HG03439 (cell line): ENCODE measurements at regions not wholly inside any gene's neighbourhood (a gene's known extent, or its start where the extent isn't known, plus 50 kb on each side); places are given as distances from the start of the nearest gene placed in this dataset.
"Not testable (repeated sequence)": the region's sequence is repeated elsewhere in the genome, so short reads cannot be mapped to it uniquely, and the experiment has no call there.

Experiments
- ATAC-seq: cut with Tn5 transposase; IDR thresholded peaks from one replicate; pipeline ENCODE4 v1.9.1; 2021; ENCODE audit warnings: mild to moderate bottlenecking, moderate library complexity; ENCODE audit not compliant: unreplicated experiment

DNA sequence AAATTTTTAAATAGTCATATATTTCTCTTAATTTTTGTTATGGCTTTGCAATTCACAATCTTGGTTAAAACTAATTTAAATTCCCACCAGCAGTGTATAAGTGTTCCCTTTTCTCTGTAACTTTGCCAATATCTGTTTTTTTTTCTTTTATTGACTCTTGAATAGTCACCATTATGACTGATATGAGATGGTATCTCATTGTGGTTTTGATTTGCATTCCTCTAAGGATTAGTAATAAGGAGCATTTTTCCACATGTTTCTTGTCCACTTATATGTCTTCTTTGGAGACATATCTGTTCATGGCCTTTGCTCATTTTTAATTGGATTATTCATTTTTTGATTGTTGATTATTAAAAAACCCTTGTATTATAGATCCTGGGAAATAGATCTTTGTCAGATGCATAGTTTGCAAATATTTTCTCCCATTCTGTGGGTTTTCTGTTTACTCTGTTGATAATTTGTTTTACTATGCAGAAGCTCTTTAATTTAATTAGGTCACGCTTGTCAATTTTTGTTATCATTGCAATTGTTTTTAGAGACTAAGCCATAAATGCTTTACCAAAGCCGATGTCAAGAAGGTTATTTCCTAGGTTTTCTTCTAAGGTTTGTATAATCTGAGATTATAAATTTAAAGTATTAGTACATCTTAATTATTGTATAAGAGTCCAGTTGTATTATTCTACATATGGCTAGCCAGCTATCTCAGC, 610.9 kb downstream of the CHSY3 start:
- no peak for ATAC-seq

DNA sequence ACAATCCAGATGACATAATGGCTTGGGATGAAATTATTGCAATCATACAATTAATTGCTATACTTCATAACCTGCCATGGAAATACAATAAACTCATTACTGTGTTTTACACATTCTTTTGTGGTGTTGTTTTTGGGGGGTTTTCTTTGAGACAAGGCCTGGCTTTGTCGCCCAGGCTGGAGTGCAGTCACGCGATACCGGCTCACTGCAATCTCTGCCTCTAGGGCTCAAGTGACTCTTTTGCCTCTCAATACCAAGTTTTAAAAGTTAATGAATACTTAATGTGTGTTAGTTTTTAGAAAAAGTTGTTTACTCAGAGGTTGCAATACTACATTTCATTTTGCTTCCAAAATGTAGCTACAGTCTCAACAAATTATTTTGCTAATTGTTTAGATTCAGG, 598.4 kb downstream of the CHSY3 start:
- ATAC-seq = no peak

DNA sequence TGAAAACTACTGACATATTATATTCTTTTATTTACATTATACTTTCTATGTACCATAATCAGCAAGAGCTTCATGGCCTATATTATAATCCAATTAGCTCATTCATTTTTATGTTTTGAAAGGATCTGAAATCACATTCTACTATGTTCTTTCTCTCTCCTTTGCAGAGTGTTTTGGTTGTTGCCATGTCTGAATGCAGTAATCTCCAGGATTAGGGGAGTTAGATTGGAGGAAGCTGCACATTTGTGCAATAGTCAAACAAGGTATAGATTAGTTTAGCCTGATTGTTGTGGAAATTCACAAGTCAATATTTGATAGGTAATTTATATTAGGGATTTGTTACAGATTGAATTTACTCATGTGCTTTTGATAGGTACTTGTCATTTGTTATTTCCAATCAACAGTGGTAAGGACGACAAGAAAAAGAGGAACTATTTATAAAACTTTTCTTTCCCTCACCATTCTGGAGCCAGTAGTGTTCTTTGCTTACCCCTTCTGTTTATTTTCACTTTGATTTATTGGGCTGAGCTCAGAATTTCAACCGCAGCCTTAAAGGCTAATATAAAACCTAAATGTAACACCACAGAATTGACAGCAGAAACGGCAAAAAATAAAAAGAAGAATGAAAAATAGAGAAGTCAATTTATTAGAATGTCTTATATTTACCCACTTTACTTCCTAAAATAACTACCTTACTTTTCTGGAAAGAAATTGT, 597.0 kb downstream of the CHSY3 start:
- no peak for ATAC-seq

DNA sequence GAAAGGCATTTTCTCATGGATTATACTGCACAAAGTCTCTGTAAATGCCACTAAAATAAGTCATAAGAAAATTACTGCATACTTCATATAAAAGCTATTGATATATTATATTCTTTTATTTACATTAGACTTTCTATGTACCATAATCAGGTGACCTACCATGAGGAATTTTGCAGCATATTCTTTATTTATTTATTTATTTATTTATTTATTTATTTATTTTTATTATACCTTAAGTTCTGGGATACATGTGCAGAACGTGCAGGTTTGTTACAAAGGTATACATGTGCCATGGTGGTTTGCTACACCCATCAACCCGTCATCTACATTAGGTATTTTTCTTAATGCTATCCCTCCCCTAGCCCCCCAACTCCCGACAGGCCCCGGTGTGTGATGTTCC, 596.2 kb downstream of the CHSY3 start:
- not testable (repeated sequence) for ATAC-seq

DNA sequence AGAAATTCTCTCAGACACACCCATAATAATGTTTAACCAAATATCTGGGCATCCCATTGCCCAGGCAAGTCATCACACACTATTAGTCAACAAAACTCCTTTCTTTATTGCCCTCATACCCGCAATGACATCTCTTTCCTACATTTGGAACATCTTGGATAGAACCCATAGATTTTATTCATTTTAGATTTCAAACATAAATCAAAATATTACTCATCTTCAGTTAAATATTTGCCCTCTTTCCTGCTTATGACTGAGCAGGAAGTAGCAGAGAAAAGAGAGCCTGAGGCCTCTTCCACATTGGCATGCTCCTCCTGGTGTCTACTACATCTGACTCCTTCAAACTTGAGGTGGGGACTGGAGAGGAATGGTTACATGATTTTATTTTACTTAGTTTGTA, 592.0 kb downstream of the CHSY3 start:
- ATAC-seq = no peak

DNA sequence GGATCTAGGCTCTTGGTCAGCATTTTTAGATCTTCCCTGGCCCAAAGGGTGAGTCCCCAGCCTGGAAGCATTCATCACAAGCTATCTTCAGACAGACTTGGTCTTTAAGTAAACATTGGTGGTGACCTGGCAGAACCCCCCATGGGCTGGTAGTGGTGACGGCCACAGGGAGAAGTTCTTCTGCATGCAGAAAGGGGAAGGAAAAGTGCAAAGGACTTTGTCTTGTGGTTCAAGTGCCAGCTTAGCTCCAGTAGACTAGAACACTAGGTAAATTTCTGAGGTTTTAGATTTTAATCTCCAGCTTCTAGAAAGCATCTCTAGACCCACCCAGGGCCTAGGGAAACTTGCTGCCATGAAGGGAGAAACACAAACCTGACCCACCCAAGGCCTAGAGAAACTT, 584.0 kb downstream of the CHSY3 start:
- ATAC-seq = no peak

DNA sequence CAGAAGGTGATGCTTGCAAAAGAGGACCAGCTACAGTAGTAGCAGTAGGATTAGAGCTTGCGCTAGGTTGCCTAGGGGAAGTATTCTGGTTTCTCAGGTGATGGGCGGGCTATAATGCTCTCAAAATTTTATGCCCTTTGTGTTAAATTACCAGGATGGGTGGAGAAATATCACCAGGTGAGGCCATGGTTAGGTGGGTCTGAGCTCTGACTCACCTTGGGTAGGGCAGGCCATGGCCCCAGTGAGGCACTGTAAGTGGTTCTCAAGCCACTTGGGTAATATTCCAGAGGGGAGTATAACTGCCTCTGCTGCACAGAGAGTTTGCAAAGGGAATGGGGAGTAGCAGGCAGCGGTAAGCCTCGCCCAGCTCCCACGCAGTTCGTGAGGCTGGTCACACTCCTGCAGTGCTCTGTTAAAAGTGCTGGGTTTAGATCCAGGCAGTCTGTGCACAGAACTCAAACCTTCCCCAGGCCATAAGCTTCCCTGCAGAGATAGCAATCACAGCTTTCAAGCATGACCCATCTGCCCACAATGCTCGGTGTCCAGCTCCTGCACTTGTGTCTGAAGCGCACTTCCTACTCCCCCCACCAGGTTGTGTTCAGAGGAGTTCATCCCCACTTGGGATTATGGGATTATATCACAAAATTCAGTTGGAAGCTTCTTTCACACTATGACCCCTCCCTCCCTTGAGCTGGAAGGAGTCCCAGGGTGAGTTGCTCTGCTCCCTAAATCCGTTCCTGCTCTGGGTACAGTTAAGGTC, 575.0 kb downstream of the CHSY3 start:
- no peak for ATAC-seq

DNA sequence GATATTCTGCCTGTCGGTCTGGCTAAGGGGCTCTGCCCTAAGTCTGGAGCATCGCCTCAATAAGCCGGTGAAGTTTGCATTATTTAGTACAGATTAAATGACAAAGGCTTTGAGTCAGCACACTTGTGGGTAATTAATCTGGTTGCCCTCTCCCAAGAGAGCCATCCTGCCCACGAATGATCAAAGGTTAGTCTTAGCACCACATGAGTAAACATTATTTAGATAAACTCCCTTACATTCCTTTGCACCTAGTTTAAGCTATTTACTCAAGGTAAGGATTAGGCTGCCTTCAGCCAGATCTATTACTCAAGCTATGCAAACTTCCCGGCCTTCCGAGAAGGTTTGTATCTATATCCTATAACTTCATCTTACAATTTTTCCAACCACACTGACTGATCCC, 572.1 kb downstream of the CHSY3 start:
- no peak for ATAC-seq

DNA sequence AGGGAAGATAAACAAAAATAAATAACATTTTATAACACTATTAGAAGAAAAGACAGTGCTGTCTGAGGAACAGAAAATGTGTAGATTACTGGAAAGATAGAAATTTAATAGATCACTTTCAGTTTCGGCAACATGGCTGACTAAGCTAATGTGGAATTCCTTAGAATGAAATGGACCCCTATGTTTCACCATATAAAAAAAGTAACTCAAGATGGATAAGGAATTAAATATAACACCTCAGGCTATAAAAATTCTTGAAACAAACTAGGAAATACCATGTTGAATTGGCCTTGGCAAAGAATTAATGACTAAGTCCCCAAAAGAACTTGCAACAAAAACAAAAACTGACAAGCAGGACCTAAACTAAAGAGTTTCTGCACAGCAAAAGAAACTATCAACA, 558.3 kb downstream of the CHSY3 start:
- no peak for ATAC-seq

DNA sequence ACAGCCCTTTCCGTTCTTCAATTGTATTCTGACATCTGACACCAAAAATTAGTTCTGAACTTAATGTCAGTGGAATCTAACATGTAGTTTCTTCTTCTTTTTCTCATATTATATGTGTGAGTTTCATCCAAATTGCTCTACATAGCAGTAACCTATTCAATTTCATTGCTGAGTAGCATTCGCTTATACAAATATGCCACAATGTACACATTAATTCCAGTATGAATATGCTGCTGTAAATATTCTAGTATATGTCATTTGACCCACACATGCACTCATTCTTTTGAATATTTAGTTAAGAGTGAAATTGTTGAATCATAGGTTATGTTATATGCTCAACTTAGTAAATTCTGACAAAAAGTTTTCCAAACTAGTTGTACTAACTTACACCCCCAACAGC, 550.9 kb downstream of the CHSY3 start:
- ATAC-seq = no peak

DNA sequence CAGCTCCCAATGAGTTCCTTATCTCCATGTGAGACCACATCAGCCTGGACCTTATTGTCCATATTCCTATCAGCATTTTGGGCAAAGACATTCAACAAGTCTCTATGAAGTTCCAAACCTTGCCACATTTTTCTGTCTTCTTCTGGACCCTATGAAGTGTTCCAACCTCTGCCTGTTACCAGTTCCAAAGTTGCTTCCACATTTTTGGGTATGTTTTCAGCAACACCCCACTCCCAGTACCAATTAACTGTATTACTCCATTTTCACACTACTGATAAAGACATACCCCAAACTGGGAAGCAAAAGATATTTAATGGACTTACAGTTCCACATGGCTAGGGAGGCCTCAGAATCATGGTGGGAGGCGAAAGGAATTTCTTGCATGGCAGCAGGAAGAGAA, 548.5 kb downstream of the CHSY3 start:
- no peak for ATAC-seq

DNA sequence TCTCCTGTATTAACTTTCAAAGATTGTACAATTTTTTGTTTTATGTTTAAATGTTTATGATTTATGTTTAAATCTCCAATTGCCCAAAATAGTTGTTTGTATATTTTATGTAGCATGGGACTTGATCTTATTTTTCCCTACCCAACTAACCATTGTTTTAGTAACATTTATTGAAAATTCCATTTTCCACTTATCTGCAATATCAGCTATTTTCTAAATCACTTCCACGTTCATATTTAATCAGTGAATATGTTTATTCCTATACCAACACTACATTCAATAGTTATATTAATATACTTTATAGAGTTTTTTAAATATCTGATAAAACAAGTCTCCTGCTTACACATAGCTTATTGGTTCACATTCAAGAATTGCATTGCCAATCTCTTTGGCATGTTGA, 532.2 kb downstream of the CHSY3 start:
- ATAC-seq = no peak

DNA sequence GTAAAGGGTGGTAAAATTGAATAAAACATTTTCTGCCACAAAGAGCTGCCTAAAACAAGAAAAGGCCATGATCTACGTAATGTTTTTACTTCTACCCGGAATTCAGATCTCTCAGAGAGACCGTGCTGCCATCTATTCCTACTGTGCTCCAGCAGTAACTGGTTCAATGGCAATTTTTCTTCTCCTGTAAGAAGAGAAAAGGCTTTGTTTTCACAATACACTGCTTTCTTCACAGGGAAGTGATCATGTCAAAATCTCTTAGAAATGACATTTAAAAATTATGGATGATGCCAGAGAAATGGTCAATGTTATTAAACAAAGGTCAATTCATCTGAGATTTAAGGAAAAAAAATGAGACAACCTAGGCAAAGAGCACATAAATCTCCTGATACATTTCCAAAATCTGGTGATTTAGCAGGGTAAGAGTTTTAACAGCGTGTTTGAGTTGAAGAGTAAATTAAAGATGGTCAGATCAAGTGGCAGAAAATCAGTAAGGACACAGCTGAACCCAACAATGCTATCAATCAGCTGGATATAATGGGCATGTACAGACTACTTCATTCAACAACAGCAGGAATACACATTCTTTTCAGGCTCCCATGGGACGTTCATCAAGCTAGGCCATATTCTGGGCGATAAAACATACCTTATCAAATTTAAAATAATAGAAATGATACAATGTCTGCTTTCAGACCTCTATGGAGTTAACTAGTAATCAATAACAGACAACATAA, 523.1 kb downstream of the CHSY3 start:
- no peak for ATAC-seq

DNA sequence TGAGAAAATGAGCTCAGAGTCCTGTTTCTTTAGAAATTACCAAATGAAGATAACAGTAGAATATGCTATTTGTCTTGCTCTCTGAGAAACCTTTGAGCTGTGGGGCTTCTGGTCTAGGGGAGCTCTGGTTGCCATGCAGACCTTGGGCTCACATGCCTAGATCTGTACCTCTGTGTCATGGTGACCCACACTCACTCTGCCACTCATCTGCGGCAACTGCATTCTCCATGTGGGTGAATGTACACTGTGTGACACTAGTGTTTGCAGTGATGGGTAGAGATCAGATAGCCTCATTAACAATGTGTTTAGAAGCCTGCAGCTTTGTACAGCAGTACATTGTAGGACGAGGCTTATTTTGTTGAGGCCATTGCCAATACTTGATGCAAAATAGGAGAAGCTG, 521.2 kb downstream of the CHSY3 start:
- no peak for ATAC-seq

DNA sequence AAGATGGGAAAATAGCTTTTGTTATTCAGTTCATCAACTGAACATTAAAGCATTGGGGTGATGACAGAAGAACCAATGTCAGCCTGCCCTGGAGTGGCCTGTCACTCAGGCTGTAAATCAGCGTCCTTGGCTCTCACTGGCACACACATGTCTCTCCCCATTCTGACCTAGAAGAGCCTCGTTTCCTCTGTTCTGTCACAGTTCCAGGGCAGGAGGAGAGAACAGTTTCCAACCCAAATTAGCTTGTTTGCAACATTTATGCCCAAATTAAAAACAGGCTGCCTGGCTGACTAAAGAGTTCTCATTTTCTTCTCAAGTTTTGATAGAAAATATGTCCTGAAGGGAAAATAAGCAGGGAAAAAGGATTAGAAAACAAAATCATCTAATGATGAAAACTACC, 520.1 kb downstream of the CHSY3 start:
- ATAC-seq = no peak

DNA sequence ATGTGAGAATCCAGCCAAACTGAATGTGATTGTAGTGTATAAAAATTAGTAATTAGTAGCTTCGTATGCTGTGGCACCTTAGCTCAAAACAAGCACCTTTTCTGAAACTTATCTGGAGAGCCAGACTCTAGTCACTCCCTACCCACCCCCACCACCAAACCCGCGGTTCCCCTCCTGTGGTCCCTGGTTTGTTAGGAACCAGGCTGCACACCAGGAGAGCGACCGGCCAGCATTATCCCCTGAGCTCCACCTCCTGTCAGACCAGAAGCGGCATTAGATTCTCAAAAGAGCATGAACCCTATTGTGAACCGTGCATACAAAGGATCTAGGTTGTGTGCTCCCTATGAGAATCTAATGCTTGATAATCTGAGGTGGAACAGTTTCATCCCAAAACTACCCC, 498.6 kb downstream of the CHSY3 start:
- no peak for ATAC-seq

DNA sequence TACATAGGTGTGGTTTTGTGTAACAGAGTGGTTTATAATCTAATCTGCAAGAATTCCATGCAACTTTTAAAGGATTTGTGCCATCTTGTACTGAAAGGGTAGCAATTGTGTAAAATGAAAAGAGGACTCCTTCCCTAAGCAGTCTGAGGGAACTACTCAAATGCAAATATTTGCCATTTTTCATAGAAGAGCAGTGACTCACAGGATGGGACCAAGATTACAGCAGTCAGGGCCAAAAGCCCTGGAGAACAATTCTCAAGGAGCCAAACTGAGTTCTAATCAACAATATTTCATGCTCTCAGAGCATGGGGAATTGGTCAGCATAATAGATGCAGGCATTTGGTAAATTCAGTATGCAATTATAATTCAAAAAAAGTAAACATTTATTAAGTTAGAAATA, 495.8 kb downstream of the CHSY3 start:
- ATAC-seq = no peak

DNA sequence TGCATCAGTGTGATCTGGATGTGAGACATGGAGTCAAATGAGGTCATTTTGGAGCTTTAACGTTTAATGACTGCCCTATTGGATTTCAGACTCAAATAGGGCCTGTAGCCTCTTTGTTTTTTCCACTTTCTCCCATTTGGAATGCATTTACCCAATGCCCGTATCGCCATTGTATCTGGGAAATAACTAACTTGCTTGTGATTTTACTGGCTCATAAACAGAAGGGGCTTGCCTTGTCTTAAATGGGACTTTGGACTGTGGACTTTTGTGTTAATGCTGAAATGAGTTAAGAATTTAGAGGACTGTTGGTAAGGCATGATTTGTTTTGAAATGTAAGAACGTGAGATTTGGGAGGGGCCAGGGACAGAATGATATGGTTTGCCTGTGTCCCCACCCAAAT, 494.6 kb downstream of the CHSY3 start:
- no peak for ATAC-seq

DNA sequence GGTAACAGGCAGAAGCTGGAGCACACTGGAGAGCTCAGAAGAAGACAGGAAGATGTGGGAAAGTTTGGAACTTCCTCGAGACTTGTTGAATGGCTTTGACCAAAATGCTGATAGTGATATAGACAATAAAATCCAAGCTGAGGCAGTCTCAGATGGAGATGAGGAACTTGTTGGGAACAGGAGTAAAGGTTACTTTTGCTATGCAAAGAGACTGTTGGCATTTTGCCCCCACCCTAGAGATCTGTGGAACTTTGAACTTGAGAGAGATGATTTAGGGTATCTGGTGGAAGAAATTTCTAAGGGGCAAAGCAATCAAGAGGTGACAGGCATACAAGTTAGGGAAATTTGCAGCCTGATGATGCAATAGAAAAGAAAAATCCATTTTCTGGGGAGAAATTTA, 493.5 kb downstream of the CHSY3 start:
- ATAC-seq = not testable (repeated sequence)

DNA sequence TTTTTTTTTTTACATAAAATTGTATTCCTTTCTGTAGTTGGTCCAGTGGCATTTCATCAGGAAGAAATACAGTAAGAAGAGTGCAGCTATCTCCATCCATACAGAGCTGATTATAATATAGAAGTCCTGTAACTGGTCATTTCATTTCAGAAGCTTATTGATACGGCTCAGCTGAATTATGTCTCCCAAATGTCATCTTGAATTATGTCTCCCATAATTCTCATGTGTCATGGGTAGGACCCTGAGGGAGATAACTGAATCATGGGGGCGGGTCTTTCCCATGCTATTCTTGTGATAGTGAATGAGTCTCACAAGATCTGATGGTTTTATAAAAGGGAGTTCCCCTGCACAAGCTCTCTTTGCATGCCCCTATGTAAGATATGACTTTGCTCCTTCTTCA, 492.9 kb downstream of the CHSY3 start:
- ATAC-seq = no peak

DNA sequence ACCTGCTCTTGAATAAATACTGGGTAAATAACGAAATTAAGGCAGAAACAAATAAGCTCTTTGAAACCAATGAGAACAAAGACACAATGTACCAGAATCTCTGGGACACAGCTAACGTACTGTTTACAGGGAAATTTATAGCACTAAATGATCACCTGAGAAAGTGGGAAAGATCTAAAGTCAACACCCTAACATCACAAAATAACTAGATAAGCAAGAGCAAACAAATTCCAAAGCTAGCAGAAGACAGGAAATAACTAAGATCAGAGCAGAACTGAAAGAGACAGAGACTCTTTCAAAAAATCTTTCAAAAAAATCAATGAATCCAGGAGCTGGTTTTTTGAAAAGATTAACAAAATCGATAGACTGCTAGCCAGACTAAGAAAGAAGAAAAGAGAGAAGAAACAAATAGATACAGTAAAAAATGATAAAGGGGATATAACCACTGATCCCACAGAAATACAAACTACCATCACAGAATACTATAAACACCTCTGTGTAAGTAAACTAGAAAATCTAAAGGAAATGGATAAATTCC, 487.5 kb downstream of the CHSY3 start:
- not testable (repeated sequence) for ATAC-seq
